ENCODE measurements at regions not wholly inside any gene's neighbourhood (a gene's known extent, or its start where the extent isn't known, plus 50 kb on each side); places are given as distances from the start of the nearest gene placed in this dataset.
"Not testable (repeated sequence)": the region's sequence is repeated elsewhere in the genome, so short reads cannot be mapped to it uniquely, and the experiment has no call there.

DNA sequence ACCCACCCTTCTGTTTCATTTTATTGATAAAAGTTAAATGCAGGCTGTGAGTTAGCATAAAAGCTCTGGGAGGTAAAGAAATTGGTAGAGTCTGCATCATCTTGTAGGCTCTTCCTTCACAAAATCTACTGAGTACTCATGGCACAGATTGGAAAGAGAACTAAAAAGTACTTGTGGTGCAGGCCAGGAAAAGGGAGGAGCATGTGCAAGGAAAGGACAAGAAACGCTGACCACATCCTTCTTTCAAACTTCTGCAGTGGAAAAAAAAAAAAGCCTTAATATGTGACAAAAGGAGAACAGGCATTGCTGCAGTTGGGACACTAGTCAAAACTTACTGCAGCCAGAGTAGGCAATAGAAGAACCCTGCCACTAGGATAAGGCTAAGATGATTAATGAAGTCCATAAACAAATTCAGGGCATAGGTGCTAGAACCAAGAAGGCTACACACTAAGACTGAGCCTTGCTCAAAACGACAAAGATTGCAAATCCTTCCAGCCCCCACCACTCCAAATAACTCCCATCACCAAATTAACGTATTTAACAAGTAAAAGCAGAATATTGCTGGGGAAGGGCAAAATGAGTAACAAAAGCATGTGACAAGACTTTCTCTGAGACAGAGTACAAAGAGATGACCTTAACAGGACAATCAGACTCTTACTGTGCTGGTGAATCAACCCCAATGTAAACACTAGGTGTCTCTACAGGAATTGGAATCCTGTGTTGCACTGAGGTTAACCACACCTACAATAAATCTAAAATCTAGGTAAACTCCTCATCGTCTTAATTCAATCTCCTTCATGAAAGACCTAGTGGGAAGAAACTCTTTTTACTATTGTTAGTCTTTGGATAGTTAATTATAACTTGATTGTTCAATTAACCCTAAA is 1024.8 kb downstream of the TLE1 start:
- intact Hi-C loops (cut with micrococcal nuclease; ENCODE audit: unreplicated experiment): no loop called here

DNA sequence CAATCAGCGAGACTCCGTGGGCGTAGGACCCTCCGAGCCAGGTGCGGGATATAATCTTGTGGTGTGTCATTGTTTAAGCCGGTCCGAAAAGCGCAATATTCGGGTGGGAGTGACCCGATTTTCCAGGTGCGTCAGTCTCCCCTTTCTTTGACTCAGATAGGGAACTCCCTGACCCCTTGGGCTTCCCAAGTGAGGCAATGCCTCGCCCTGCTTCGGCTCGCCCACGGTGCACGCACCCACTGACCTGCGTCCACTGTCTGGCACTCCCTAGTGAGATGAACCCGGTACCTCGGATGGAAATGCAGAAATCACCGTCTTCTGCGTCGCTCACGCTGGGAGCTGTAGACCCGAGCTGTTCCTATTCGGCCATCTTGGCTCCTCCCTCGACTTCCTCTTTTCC is 1029.6 kb downstream of the TLE1 start:
- in situ Hi-C loops (cut with HindIII; ENCODE audit: low pct_unique_long_range_greater_than_20kb, low sequenced_read_pairs); H3K27ac ChIP-seq (ENCODE audit: low read length); H3K36me3 ChIP-seq (ENCODE audit: control insufficient read depth, insufficient read depth, low read length); H3K9me3 ChIP-seq (ENCODE audit: control insufficient read depth, insufficient read depth, low read depth, low read length); H3K27me3 ChIP-seq (ENCODE audit: control insufficient read depth, insufficient read depth, low read length); BruUV-seq (replicated peaks); CTCF ChIA-PET; ATAC-seq; H3K4me1 ChIP-seq (ENCODE audit: control insufficient read depth, insufficient read depth, low read length); DNase-seq (ENCODE audit: low read depth, low spot score); intact Hi-C loops (cut with micrococcal nuclease; ENCODE audit: unreplicated experiment); POLR2A ChIA-PET; H3K4me3 ChIP-seq (ENCODE audit: low read depth in 2 of 2, low read length in 2 of 2): not testable (repeated sequence)

More for the DNA sequence above, 1024.8 kb downstream of the TLE1 start:
- BruUV-seq (replicated peaks): no TSS peak
- CTCF ChIA-PET: no interaction called here
- POLR2A ChIA-PET: no interaction called here
- H3K27me3 ChIP-seq (ENCODE audit: control insufficient read depth, insufficient read depth, low read length): no peaks in the 10 kb centered on the region
- in situ Hi-C loops (cut with HindIII; ENCODE audit: low pct_unique_long_range_greater_than_20kb, low sequenced_read_pairs): no loop called here
- H3K36me3 ChIP-seq (ENCODE audit: control insufficient read depth, insufficient read depth, low read length): no peaks in the 10 kb centered on the region
- no peak overlapping the region for H3K4me3 ChIP-seq (ENCODE audit: low read depth in 2 of 2, low read length in 2 of 2)
- no peak overlapping the region for H3K27ac ChIP-seq (ENCODE audit: low read length)
- no peak for DNase-seq (ENCODE audit: low read depth, low spot score)
- no peak for ATAC-seq
- no peaks in the 10 kb centered on the region for H3K4me1 ChIP-seq (ENCODE audit: control insufficient read depth, insufficient read depth, low read length)
- H3K9me3 ChIP-seq (ENCODE audit: control insufficient read depth, insufficient read depth, low read depth, low read length): no peaks in the 10 kb centered on the region
- TF ChIP-seq SIN3A (IDR thresholded peaks at IDR 0.05; ENCODE audit: borderline replicate concordance, insufficient read depth, low read depth, low read length) (no peak), REST (IDR thresholded peaks at IDR 0.05; ENCODE audit: insufficient read depth in 1 of 2, low read depth in 2 of 2, low read length in 1 of 2) (no peak), TCF7L2 (IDR thresholded peaks at IDR 0.05; ENCODE audit: low read depth, low read length) (no peak), POLR2AphosphoS5 (IDR thresholded peaks at IDR 0.05; ENCODE audit: low read depth, low read length) (no peak)
- TF ChIP-seq, protein P1, sequence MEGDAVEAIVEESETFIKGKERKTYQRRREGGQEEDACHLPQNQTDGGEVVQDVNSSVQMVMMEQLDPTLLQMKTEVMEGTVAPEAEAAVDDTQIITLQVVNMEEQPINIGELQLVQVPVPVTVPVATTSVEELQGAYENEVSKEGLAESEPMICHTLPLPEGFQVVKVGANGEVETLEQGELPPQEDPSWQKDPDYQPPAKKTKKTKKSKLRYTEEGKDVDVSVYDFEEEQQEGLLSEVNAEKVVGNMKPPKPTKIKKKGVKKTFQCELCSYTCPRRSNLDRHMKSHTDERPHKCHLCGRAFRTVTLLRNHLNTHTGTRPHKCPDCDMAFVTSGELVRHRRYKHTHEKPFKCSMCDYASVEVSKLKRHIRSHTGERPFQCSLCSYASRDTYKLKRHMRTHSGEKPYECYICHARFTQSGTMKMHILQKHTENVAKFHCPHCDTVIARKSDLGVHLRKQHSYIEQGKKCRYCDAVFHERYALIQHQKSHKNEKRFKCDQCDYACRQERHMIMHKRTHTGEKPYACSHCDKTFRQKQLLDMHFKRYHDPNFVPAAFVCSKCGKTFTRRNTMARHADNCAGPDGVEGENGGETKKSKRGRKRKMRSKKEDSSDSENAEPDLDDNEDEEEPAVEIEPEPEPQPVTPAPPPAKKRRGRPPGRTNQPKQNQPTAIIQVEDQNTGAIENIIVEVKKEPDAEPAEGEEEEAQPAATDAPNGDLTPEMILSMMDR (IDR thresholded peaks at IDR 0.05): no peak

GRCh38 chr9:80651044-80651443 is 1038.3 kb downstream of the TLE1 start:
- DNase-seq (ENCODE audit: low read depth, low spot score): no peak
- ChIA-PET POLR2A (no interaction called here), CTCF (no interaction called here)
- H3K4me3 ChIP-seq (ENCODE audit: low read depth in 2 of 2, low read length in 2 of 2): no peak overlapping the region
- H3K27ac ChIP-seq (ENCODE audit: low read length): no peak overlapping the region
- no peak for TF ChIP-seq TCF7L2 (IDR thresholded peaks at IDR 0.05; ENCODE audit: low read depth, low read length)
- TF ChIP-seq, protein P1 (IDR thresholded peaks at IDR 0.05): no peak
- TF ChIP-seq SIN3A (IDR thresholded peaks at IDR 0.05; ENCODE audit: borderline replicate concordance, insufficient read depth, low read depth, low read length): no peak
- no peak for TF ChIP-seq REST (IDR thresholded peaks at IDR 0.05; ENCODE audit: insufficient read depth in 1 of 2, low read depth in 2 of 2, low read length in 1 of 2)
- TF ChIP-seq POLR2AphosphoS5 (IDR thresholded peaks at IDR 0.05; ENCODE audit: low read depth, low read length): no peak
- H3K36me3 ChIP-seq (ENCODE audit: control insufficient read depth, insufficient read depth, low read length): no peaks in the 10 kb centered on the region
- H3K9me3 ChIP-seq (ENCODE audit: control insufficient read depth, insufficient read depth, low read depth, low read length): no peaks in the 10 kb centered on the region
- intact Hi-C loops (cut with micrococcal nuclease; ENCODE audit: unreplicated experiment) (no loop called here), in situ Hi-C loops (cut with HindIII; ENCODE audit: low pct_unique_long_range_greater_than_20kb, low sequenced_read_pairs) (no loop called here)
- no peaks in the 10 kb centered on the region for H3K4me1 ChIP-seq (ENCODE audit: control insufficient read depth, insufficient read depth, low read length)
- ATAC-seq: no peak
- BruUV-seq (replicated peaks): no TSS peak
- no peaks in the 10 kb centered on the region for H3K27me3 ChIP-seq (ENCODE audit: control insufficient read depth, insufficient read depth, low read length)

All from Panc1 (cell line).